ENCODE measurements at regions not wholly inside any gene's neighbourhood (a gene's known extent, or its start where the extent isn't known, plus 50 kb on each side); places are given as distances from the start of the nearest gene placed in this dataset.

GRCh38 chr6:132179955-132180354, 221.3 kb downstream of the MOXD1 start:
- TF ChIP-seq CTCF (IDR thresholded peaks at IDR 0.05; ENCODE audit: low read length) (no peak), EZH2phosphoT487 (IDR thresholded peaks at IDR 0.05; ENCODE audit: low read length) (no peak), EZH2 (optimal IDR thresholded peaks at IDR 0.05; ENCODE audit: low read depth, low read length) (no peak)
- Histone ChIP-seq H3K27ac (ENCODE audit: low read length) (no peak overlapping the region), H3K9me3 (replicated peaks; ENCODE audit: insufficient read depth, low read length) (no peaks in the 10 kb centered on the region), H3K4me3 (ENCODE audit: low read length) (no peak overlapping the region), H3K36me3 (replicated peaks; ENCODE audit: insufficient read depth, low read length) (no peaks in the 10 kb centered on the region), H3K4me1 (ENCODE audit: low read length) (peaks cover 13% of the 10 kb centered on the region), H4K20me1 (ENCODE audit: insufficient read depth, low read length) (no peaks in the 10 kb centered on the region), H3K9ac (ENCODE audit: low read length) (no peak overlapping the region), H3K27me3 (replicated peaks; ENCODE audit: insufficient read depth, low read length) (no peaks in the 10 kb centered on the region), H3F3A (ENCODE audit: insufficient read depth, low read length) (no peaks in the 10 kb centered on the region), H2AFZ (ENCODE audit: low read length) (peak overlapping the region; percentile 36; the same call in 1 of the 2 replicates), H3K79me2 (ENCODE audit: low read length) (no peaks in the 10 kb centered on the region), H3K9me2 (replicated peaks; ENCODE audit: insufficient read depth, low read length) (no peaks in the 10 kb centered on the region), H3K4me2 (ENCODE audit: low read depth, low read length) (peak overlapping the region; percentile 11; the same call in 1 of the 2 replicates)
- DNase-seq = peak; percentile 68

- Histone ChIP-seq H4K20me1 (ENCODE audit: insufficient read depth, low read length) (no peaks in the 10 kb centered on the region), H3K4me1 (ENCODE audit: low read length) (peaks cover 6% of the 10 kb centered on the region; the same call in 1 of the 2 replicates), H3K9me3 (replicated peaks; ENCODE audit: insufficient read depth, low read length) (no peaks in the 10 kb centered on the region), H3K9ac (ENCODE audit: low read length) (no peak overlapping the region), H3K27ac (ENCODE audit: low read length) (no peak overlapping the region), H2AFZ (ENCODE audit: low read length) (no peak overlapping the region), H3K9me2 (replicated peaks; ENCODE audit: insufficient read depth, low read length) (no peaks in the 10 kb centered on the region), H3K4me3 (ENCODE audit: low read length) (no peak overlapping the region), H3F3A (ENCODE audit: insufficient read depth, low read length) (no peaks in the 10 kb centered on the region), H3K4me2 (ENCODE audit: low read depth, low read length) (no peak overlapping the region), H3K36me3 (replicated peaks; ENCODE audit: insufficient read depth, low read length) (no peaks in the 10 kb centered on the region), H3K27me3 (replicated peaks; ENCODE audit: insufficient read depth, low read length) (no peaks in the 10 kb centered on the region), H3K79me2 (ENCODE audit: low read length) (no peaks in the 10 kb centered on the region)
- no peak for DNase-seq
- TF ChIP-seq EZH2 (optimal IDR thresholded peaks at IDR 0.05; ENCODE audit: low read depth, low read length) (no peak), EZH2phosphoT487 (IDR thresholded peaks at IDR 0.05; ENCODE audit: low read length) (no peak), CTCF (IDR thresholded peaks at IDR 0.05; ENCODE audit: low read length) (no peak)
Observed at GRCh38 chr6:132174919-132175318, 223.7 kb upstream of the CCN2 start.

GRCh38 chr6:132168961-132169360, 217.8 kb upstream of the CCN2 start:
- Histone ChIP-seq H3K27me3 (replicated peaks; ENCODE audit: insufficient read depth, low read length) (no peaks in the 10 kb centered on the region), H3K4me3 (ENCODE audit: low read length) (no peak overlapping the region), H3K9me2 (replicated peaks; ENCODE audit: insufficient read depth, low read length) (no peaks in the 10 kb centered on the region), H2AFZ (ENCODE audit: low read length) (no peak overlapping the region), H3F3A (ENCODE audit: insufficient read depth, low read length) (no peaks in the 10 kb centered on the region), H4K20me1 (ENCODE audit: insufficient read depth, low read length) (no peaks in the 10 kb centered on the region), H3K4me1 (ENCODE audit: low read length) (no peaks in the 10 kb centered on the region), H3K79me2 (ENCODE audit: low read length) (no peaks in the 10 kb centered on the region), H3K4me2 (ENCODE audit: low read depth, low read length) (no peak overlapping the region), H3K9me3 (replicated peaks; ENCODE audit: insufficient read depth, low read length) (no peaks in the 10 kb centered on the region), H3K36me3 (replicated peaks; ENCODE audit: insufficient read depth, low read length) (no peaks in the 10 kb centered on the region), H3K9ac (ENCODE audit: low read length) (no peak overlapping the region), H3K27ac (ENCODE audit: low read length) (no peak overlapping the region)
- DNase-seq = no peak
- TF ChIP-seq EZH2phosphoT487 (IDR thresholded peaks at IDR 0.05; ENCODE audit: low read length) (no peak), EZH2 (optimal IDR thresholded peaks at IDR 0.05; ENCODE audit: low read depth, low read length) (no peak), CTCF (IDR thresholded peaks at IDR 0.05; ENCODE audit: low read length) (no peak)

Data from MM.1S (cell line).